ENCODE measurements at regions not wholly inside any gene's neighbourhood (a gene's known extent, or its start where the extent isn't known, plus 50 kb on each side); places are given as distances from the start of the nearest gene placed in this dataset.

- no peak for DNase-seq (ENCODE audit: low read depth)
Observed at GRCh38 chr5:2129568-2130272, 247.0 kb upstream of the IRX4 start.

- DNase-seq (ENCODE audit: low read depth), result no peak
Observed at GRCh38 chr5:2128686-2129355, 246.1 kb upstream of the IRX4 start.

DNA sequence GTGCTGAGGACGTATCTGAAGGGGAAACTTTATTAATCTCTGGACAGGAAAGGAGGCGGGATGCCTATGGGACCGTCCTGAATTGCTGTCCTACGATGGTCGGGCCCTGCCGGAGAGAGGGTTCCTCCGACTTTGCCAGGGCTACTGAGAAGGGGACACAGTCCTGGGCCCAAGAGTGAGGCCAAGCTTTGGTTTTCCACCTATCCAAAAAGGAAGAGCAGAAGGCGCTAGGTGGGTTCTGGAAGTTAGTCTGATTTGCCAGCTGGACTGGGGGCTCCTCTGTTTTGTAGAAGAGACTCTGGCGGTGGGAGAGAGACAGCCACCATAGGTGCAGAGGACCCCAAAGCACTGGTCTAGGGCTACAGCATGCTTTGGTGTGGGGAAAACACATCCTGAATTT lies 243.8 kb upstream of the IRX4 start:
- no peak for DNase-seq (ENCODE audit: low read depth)

GRCh38 chr5:2125901-2126265 lies 243.2 kb upstream of the IRX4 start:
- DNase-seq (ENCODE audit: low read depth), result no peak

DNA sequence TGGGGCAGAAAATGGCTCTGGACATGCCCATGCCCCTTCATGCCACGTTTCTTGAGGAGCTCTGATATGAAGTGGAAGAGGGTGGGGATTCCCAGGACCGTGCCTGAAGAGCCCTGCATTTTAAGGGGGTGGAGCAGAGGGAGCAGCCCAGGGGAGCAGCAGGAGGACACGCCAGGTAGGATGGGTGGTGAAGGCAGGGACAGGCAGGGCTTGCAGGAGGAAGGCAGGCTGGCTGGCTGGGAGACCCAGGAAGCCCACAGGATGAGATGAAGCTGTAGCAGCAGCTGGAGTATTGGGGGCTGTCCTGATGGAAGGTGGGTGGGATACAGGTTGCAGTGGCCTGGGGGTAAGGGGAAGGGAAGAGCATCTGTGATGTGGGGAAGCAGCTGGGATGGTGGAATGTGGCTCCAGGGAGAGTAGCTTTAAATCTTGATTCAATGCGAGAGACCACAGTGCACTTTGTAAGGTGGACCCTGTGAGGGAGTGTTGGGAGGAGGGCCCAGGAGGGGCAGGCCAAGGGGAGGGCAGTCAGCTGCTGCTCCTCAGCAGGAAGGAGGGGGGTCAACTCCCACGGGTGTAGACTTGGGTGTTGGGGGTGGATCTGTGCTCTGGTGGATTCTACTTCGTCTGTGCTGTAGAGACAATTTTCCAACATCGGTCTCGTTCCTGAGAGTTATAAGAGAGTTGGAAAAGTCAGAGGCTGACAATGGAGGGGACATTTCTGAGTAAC lies 242.6 kb upstream of the IRX4 start:
- DNase-seq (ENCODE audit: low read depth), result no peak

GRCh38 chr5:2124434-2125170 lies 241.9 kb upstream of the IRX4 start:
- DNase-seq (ENCODE audit: low read depth), result no peak

DNA sequence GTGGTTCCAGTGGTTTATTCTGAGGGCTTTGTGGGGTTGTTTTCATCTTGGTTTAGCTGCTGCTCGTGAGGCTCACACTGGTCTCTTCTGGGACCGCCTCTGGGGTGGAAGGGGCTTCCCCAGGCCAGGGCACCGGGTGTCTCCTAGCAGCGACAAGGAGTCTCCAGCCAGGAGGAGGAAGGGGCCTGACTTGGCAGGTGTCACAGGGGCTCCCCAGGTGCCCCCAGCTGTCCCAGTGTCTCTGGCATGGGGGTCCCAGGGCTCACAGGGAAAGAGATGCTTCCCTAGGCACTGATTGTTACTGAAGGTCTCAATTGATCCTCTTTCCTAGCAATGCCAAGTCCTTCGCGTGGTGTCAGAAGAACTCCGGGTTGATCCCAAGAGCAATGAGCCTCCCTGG lies 241.1 kb upstream of the IRX4 start:
- no peak for DNase-seq (ENCODE audit: low read depth)

DNA sequence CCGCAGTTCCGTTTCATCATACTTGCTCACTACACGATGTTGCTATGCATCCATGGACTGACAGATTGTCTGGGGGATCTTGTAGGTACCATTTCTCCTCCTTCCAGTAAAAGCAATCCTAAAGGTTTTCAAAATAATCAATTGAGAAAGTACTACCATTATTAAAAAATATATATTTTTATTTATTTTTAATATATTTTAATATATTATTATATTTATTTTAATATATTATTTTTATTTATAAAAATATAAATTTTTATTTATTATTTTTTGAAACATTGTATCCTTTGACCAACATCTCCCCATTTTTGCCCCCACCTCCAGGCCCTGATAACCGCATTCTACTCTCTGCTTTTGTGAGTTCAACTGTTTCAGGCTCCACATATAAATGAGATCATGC lies 237.6 kb upstream of the IRX4 start:
- no peak for DNase-seq (ENCODE audit: low read depth)

GRCh38 chr5:2119573-2119972 lies 236.8 kb upstream of the IRX4 start:
- no peak for DNase-seq (ENCODE audit: low read depth)

DNA sequence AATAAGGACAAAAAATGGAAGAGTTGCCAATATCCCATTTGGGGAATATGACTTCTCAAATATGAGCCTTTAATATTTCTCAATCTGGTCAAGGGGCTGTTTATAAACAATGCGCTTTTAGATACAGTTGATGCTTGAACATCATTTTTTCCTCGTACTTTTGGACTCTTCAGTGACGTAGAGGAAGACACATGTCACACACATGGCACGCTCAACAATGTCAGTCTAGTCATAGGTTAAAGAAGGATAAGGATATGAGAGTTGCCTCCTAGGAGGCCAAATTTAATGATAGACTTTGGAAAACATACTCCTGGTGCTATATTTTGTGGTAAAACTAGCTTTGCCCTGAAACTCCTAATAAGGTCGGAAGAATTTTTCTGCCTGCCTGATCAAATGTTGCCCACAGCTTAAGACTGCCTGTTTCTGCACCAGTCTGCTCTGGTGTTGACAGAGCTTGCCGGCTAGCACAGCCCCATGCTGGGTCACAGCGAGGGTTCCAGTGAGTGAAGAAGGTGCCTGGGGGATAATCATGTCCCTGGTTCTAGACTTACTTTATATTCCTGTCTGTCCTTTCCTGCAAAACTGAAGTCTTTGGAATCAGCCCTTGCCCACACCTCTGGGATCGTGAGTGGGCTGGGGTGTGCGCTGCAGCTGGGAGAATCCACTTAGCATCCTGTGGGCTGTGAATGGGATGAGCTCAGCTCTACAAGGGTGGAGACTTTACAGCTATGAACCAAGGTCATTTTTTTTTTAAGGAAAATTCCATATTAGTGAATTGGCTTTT lies 230.8 kb upstream of the IRX4 start:
- no peak for DNase-seq (ENCODE audit: low read depth)

DNA sequence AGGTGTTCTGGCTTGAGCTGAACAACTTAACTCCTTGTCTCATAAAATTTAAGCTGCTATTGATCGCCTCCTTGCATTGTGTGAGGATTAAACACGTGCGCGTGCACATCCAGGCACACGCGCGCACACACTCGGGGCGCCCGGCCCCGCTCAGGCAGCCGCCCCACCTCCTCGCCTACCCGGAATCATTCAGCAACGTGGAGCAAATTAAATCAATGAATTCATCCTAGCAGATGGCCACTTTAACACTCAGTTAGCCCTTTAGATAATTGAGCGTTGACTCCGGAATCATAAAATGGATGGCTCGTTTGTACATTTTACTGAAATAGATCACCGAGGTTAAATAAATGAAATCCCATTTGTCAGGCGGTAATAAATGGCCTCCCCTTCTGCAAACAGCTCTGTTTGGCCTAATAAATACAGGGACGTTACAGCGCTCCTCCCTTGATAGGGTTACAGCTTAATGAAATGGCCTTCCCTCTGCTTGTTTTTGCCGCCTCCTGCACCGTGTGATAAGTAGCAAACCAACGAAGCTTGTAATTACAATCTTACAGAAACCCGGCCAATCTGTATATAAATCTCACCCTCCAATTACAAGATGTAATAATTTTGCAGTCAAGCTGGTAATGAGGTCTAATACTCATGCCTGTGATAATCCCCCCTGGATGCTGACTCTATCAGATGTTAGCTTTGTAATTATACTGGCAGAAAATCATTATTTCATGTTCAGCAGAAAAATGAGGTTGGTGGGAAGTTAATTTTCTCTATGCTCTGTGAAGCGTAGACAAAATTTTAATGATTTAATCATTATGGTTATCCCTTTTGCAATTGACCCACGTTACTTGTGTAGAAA lies 229.7 kb upstream of the IRX4 start:
- no peak for DNase-seq (ENCODE audit: low read depth)

DNA sequence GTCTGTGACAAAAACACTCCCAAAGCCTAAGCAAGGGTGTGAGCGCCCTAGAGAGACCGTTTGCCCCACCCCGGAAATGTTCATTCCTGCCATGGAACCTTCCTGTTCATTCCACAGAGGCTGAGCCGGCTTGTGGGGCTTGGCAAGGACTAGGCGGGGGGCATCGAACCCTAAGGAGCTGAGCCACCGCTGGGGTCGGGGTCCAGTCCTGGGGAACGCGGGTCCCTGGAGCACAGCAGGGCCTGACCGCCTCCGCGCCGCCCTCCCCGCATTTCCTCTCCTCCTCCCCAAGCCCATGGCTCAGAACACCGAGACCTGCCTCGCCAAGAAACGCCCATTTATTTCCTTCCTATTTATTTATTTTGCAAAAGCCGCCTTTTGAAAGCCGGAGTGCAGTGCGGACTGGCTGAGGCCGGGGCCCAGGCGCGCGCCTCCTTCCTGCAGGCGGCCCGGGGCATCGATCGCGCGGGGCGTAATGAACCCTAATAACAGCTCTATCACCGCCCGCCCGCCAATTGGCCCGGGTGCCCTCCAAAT lies 228.9 kb upstream of the IRX4 start:
- DNase-seq (ENCODE audit: low read depth), result no peak

DNA sequence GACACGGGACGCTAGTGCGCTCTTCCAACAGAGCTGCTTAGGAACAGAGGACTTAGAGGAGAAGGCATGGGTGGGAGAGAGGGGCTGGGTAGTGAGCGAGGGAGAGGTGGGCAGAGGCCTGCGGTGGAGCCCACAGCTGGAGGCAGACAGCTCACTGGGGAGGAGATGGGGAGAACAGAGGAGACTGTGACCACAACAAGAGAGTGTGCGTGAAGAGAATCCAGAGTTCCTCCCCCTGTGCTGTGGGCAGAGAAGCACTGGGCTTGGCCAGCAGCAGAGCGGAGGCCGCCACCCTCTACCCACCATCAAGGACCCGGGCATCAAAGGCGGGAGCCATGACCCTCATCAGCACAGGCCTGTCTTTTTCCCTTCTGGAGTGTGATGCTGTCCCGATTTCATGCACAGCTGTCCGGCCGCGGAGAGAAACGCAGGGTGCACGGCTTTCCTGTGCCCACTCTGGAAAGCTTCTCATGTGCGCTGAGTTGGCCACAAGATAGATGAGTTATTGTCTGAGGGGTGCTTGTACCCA lies 228.3 kb upstream of the IRX4 start:
- no peak for DNase-seq (ENCODE audit: low read depth)

- DNase-seq (ENCODE audit: low read depth), result no peak
Observed at GRCh38 chr5:2110137-2110933, 227.6 kb upstream of the IRX4 start.

DNA sequence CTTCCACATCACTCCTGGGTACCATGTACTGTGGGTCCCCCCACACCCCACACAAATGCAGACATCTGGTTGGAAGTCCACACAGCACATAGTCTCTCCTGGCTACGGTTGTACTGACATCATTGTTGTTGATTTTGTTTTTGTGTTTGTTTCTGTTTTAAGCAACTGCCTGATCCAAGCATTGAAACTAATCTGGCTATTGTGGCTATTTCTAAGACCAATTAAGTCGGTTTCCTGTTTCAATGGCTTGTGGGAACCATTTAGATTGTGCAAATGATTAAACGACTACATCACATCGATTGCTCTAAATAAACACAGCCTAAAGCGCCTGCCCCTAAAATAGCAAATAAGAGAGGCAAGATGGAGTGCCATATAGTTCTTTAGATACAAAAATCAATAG lies 226.8 kb upstream of the IRX4 start:
- DNase-seq (ENCODE audit: low read depth), result no peak

DNA sequence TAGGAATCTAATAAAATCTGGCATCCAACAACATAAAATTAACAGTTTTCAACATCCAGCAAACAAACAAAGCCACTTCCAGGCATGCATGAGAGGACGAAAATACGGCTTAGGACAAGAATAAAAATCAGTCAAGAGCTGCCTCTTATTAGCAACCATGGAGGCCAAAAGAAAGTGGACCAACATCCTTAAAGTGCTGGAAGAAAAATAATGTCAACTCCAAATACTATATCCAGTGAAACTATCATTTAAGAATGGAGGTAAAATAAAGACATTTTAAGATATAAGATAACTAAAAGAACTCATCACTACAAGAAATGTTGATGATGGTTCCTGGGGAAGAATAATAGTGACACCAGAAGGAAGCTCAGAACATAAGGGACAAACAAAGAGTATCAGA lies 224.0 kb upstream of the IRX4 start:
- DNase-seq (ENCODE audit: low read depth), result no peak

DNA sequence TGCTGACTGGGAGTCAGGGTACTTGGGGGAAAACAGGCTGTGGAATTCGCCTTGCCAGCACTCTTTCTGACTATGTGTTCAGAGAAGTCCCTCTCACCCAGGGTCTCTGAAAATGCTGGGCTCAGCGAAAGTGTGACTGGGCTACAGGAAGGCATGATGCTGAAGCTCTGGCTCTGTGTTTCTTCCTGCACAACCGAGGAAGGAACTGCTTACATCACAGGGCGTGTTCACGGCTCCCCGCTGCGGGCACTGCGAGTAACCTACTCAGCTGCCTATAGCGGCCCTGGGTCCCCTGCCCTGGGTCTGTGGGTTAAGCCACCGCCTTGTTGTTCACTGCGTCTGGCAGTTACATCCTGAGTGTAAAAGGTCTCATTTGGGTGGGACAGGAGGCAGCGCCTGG lies 222.4 kb upstream of the IRX4 start:
- DNase-seq (ENCODE audit: low read depth), result no peak

DNA sequence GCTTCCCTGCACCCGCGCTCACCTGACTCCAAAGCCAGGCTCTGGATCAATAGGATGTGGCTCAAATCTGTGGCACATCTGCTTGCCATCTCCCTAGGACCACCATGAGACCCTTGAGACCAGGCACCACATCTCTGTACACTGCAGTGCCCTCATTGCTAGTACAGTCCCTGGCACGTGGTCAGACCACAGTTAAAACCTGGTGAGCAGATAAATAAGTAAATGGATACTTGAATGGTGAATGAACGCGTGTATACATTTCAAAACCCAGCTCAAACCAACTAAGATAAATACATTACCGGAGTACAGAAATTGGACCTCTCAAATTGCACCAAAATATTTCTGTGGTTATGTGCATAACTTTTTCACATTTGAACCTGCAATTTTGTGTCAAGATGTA lies 221.2 kb upstream of the IRX4 start:
- no peak for DNase-seq (ENCODE audit: low read depth)

All from stimulated activated CD8-positive, alpha-beta memory T cell treated with anti-CD3 and anti-CD28 coated beads, Interleukin-15, amount 100 ng/mL, for 1 hour (primary cell).